ENCODE measurements at regions not wholly inside any gene's neighbourhood (a gene's known extent, or its start where the extent isn't known, plus 50 kb on each side); places are given as distances from the start of the nearest gene placed in this dataset.

GRCh38 chr22:48088251-48088650 lies 1325.8 kb downstream of the TBC1D22A start:
- no peak for TF ChIP-seq EZH2 (IDR thresholded peaks at IDR 0.05; ENCODE audit: low read depth, unreplicated experiment)
- no peak for TF ChIP-seq CTCF (conservative IDR thresholded peaks at IDR 0.05; ENCODE audit: low read depth in 2 of 2)
- no peak for TF ChIP-seq EZH2phosphoT487 (IDR thresholded peaks at IDR 0.05; ENCODE audit: unreplicated experiment)
- TF ChIP-seq POLR2AphosphoS5 (IDR thresholded peaks at IDR 0.05; ENCODE audit: low read depth): no peak
- TF ChIP-seq ETS1 (IDR thresholded peaks at IDR 0.05): no peak

Measured in GM23338 (cell line).